HG02970 (cell line): ENCODE measurements at regions not wholly inside any gene's neighbourhood (a gene's known extent, or its start where the extent isn't known, plus 50 kb on each side); places are given as distances from the start of the nearest gene placed in this dataset.

Source experiments
- ATAC-seq: cut with Tn5 transposase; IDR thresholded peaks from one replicate; pipeline ENCODE4 v1.9.1; 2021; ENCODE audit warnings: mild to moderate bottlenecking, moderate library complexity, moderate number of reproducible peaks; ENCODE audit not compliant: unreplicated experiment, low FRiP score

DNA sequence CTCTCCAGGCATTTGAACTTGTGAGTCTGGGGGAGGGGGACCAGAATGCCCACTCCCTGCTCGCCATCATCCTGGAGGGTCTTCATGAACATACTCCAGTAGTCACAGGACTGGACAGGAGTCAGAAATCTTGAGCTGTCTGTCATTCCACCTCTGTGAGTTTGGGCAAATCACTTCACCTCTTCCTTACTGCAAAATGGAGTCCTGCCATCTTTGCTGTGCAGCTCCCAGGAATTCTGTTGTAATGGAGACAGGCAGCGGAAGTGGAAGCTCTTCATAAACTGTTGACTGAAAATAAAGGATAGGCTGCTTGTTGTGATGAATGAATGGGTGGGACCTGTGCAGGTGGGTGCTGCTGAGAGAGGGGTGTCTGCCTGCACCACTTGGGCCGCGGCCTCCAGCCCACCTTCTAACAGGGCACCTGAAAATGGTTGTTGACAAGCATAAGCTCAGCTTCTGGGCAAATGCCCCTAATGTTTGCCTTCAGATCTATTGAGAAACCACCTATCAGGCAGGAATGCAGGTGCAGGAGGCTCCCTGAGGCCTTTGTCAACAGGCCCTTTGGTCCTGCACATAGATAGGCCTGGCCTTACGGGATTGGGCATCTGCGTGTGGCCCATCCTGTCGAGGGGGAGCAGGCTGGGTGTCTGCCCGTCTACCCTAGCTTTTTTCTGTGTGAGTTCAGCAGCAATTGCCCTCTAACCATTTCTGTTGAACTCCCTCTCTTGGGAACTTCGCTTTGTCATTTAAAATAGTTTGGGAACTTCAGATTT is 321.0 kb downstream of the RPS6KC1 start:
- ATAC-seq, result no peak

DNA sequence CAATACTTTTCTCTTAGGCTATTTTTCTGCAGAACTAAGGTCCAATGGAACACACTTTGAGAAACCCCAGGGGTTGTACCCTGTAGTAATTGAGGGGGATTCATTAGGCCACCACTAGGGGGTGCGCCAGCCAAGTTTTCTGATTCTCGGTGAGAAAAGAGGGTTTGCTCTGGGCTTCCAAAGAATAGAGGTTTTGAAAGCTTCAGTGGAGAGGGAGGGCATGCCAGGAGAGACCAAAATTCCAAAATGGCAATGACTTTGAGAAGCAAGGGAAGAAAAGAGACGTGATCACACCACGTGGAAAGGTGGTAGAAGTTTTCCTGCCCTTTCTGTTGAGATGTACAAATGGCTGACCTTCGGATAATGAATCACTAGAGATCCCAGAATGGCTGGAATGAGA is 323.3 kb downstream of the RPS6KC1 start:
- ATAC-seq, result peak; percentile 75

DNA sequence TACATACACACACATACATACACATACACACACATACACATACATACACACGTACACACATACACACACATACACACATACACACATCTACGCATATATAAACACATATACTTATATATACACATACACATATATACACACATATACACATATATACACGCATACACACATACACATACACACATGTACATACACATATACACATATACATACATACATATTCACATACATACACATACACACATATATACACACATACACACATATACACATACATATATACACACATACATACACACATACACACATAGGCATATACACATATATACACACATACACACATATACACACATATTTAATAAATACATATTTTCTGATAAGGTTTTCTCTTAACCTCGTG is 324.0 kb downstream of the RPS6KC1 start:
- no peak for ATAC-seq

DNA sequence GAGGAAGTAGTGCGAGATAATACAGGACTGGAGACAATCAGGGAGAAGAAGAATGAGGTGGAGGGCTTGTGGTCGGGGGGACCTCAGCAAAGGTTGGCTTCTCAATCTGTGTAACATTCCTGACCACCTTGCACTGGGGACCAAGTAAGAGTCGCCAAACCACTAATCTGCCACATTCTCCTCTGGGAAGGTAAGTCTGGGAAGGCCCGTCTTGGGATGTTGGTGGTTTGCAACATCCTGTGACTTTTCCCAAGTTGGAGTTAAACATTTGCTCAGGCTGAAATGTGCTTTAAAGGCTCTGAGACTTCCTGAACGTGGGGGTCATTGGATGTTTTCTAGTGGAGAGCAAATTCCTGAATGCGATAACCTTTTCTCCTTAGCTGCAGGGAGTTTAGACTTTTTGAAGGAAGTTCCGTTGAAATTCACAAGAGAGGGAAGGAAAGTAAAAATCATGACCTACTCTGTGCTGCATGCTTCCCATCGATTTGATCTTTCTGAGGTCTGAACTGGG is 325.9 kb downstream of the RPS6KC1 start:
- no peak for ATAC-seq

DNA sequence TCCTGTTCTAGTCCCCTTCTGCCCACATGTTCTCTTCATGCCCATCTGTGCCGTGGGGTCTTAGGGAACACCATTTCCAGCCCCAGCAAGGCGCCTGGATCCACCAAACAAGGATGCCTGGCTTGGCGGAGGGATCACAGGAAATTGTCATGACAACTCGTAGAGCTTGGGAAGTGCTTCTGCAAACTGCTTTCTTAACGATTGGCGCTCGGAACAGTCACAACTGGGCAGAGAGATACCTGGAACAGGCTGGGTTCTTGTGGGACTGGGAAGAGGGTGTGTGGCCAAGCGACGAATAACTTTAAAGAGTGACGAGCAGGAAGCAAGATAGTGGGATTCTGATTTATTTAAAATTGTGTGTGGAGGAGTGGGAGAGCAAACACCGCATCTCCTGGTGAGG is 329.8 kb downstream of the RPS6KC1 start:
- no peak for ATAC-seq

DNA sequence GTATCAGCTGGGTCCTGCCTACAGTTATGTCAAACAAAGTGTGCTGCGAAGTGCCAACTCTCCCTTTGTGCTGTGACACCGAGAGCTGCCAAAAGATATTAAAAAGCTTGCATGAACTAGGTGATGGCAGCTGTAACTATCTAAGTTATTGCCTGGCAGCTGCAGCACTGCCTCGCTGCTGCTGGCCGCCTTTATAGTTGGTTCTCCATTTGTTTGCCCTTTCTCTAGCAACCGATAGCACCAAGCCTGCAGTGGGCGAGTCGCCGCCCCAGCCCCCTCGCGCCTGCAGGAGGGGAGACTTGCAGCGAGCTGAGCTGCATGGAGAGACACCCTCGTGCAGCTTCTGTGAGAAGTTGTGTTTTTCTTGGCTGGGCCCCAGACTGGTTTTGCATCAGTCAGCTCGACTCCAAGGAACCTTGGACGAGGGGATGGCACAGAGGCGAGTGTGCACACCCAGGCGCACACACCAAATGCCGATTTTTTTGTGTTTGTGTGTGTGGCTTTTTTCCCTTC is 330.6 kb downstream of the RPS6KC1 start:
- ATAC-seq, result no peak

DNA sequence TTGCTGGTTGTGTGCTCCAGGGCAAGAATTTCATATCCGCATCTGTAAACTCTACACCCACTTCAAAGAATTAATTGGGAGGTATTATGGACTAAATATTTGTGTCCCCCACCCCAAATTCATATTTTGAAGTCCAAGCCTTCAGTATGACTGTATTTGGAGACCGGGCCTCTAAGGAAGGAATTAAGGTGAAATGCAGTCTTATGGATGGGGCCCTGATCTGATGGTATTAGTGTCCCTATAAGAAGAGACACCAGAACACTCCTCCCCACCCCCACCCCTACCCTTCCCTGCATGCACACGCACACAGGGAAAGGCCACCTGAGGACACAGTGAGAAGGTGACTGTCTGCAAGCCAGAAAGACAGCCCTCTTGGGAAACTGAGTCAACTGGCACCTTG is 332.4 kb downstream of the RPS6KC1 start:
- ATAC-seq, result no peak

DNA sequence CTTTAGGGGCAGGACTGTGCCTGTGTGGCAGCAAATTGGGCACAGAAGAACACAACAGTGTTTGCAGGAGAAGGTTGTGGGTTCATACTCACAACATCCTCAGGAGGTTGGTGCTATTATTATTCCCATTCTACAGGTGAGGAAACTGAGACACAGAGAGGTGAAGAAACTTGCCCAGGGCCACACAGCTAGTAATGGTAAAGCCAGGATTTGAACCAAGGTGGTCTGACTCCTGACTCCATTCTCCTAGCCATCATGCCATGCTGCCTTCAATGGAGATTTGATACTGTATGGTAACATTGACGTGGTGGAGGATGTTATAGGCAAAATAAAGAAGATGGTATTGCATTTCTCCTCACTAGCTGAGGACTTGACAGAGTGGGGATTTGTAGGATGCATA is 334.2 kb downstream of the RPS6KC1 start:
- ATAC-seq, result no peak

DNA sequence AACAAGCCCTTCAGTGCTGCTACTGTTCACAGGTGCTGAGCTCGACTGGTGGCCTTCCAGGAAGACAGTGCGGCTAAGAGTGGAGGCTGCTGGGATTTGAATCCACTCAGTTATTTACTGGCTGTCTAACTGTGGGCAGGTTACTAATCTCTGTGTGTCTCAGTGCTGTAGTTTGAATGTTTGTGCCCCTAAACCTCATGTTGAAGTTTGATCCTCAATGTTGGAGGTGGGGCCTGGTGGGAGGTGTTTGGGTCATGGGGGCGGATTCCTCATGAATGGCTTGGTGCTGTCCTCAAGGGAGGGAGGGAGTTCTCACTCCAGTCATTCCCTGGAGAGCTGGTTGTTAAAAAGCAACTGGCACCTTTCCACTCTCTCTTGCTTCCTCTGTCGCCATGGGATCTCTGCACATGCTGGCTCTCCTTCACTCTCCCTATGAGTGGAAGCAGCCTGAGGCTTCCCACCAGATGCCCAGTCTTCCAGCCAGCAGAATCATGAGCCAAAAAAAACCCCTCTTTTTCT is 334.8 kb downstream of the RPS6KC1 start:
- no peak for ATAC-seq

DNA sequence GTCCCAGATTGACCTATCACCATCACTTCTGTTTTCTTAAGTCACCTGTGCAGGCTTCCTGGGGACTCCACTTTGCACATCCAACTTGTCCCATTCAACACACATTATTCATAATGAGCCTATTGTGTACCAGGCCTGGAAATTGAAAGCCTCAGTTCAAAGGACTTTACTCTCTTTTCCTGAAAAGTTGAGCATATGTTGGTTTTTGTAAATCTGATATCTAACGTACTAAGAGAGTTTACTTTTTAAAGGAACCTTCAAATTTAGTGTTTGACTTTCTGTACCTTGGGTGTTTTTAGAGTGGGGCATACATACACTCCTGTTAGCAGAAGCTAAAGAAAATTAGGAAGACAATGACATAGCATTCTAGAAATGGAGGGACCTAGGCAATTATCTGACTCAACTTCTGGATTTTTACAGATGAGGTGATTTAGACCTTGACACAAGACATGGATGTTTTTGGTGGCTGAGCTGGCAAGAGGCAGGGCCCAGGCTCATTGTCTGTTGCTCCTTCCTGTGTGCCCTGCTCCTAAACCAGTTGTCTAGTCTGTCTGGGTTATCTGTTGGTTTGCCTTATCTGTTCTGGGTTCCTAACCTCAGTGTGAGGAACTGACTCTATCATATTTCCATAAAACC is 336.5 kb downstream of the RPS6KC1 start:
- ATAC-seq, result no peak

DNA sequence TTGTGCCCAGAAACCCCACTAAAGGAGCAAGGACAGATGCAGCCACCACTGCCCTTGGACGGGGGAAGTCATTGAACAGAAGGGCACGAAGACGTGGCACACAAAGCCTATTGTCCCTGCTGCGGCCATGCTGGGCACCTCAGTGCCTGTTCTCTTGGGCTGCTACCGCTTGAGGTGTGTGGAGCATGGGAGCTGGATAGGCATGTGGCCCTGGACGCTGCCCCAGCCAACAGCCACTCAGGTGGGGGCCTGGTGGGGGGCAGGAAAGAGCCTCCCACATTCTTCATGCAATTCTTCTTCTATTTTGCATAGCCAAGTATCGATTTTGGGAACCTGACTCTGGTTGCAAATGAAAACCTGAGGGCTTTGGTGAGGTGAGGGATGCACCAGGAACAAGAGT is 337.2 kb downstream of the RPS6KC1 start:
- no peak for ATAC-seq

DNA sequence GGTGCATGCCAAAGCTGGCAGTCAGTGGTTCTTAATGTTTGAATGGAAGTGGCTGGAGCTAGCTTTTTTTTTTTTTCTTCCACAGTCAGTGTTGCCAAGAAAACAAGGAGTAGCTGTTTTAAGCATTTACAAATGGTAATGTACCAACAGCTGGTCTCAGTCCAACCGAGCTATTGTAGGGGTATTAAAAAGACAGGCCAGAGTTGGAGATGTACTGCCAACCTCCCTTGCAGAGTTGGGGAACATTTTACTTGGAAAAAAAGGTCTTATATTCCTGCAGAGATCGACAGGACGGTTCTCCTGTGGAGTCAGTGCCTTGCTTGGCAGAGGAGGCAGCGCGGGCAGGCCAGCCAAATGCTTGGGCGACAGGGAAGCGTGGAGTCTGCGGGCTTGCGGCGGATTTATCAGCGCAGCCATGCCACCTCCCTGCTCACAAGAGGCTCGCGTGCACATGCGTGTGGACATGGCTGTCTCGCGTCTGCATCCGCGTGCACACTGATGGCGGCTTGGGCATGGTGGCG is 338.1 kb downstream of the RPS6KC1 start:
- no peak for ATAC-seq

DNA sequence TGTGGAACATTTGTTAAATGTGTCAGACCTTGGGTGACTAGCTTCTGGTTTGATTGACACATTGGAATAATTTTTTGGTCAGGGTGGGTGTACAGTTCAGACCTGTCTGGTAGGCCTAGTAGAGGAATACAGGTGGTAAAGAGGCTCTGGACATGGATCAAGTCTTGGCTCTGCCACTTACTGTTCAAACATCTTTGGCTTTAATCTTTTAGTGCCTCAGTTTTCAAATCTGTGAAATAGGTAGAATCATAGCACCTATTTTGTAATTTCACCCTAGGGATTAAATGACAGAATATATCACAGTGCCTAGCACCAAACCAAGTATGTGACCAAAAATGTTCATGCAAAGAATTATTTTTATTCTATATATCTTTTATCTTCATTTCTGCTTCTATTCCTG is 340.4 kb downstream of the RPS6KC1 start:
- ATAC-seq, result no peak

DNA sequence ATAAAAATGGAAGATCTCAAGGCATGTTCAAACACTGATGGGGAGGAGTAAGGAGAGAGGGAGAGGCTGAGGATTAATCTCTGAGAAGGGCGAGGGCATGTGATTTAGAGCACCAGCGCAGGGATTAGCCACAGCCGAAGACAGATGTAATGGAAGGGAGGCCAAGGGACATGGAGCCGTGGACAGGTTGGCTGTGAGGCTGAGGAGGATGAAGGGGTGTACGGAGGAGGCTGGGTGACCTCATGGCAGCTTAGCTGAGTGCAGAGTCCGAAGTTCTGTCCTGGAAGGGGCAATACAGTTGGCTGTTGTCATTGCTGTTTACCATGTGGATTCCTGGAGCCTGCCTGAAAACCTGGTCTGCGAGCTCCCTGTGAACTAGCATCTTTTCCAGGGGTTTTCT is 342.8 kb downstream of the RPS6KC1 start:
- no peak for ATAC-seq

DNA sequence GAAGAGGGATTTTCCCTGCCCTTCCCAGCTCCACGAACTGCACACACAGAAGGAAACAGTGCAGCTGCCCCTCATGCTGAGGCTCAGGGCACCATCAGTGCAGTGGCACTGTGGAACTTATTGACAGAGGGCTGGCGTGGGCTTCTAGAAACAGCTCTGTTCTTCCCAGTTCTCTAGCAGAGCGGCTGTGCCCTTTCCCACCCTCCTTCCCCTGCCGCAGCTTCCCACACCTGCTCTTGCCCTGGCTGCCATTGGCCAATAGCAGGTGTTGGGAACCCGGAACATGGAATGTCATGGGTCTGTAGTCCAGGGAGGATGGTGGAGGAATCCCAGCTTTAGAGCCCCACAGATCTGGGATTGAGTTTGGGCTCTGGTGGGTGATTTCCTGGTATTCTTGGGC is 343.8 kb downstream of the RPS6KC1 start:
- ATAC-seq, result no peak

DNA sequence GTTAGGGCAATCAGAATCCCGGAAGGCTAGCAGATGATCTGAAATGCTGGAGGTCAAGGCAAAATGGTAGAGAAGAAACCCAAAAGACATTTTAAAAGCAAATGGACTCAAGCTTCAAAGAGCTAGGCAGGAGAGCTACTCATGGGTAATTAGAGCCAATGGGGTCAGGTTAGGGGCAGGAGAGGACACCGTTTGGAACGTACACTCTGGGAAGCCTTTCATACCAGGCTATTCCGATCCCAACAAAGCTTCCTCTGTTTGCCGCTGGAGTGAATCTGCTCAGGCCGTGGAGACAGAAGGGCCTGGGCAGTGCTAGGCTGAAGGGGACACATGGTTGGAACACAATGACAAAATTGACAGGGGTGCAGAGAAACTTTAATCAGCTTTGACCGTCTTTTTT is 346.6 kb downstream of the RPS6KC1 start:
- no peak for ATAC-seq

DNA sequence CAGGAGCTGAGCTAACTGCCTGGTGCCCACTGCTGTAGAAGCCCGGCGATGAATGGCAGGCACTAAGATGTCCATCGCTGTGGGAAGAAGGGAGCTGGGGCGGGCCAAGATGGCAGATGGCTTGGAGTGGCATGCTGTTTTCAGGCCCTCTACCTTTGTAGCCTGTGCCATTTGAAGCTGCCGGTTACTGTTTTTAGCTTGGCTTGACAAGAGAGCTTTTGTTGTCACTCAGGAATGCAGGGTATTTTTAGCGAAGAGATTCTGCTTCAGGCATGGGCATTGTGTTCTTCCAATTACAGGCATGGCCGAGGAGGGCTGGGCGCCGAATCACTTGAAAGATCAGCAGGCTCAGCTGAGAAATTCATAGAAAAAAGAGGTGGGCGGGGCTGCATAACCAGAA is 348.7 kb downstream of the RPS6KC1 start:
- no peak for ATAC-seq

DNA sequence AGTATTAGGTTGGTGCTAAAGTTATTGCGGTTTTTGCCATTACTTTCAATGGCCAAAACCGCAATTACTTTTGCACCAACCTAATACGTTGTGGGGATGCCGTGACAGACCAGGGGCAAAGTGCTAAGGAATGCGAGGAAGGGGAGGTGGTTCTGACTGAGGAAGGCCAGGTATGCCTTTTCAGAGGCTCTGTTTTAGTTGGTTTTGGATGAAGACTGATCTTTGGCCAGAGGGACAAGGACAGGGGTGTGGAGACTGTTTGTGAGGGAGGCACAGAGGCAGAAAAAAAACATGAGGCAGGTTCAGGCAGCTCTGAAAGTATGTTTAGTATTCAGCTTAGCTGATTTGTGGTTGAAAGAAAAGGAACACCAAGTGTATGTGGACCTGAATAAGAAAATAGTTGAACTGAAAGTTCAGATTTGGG is 358.2 kb downstream of the RPS6KC1 start:
- ATAC-seq, result no peak

DNA sequence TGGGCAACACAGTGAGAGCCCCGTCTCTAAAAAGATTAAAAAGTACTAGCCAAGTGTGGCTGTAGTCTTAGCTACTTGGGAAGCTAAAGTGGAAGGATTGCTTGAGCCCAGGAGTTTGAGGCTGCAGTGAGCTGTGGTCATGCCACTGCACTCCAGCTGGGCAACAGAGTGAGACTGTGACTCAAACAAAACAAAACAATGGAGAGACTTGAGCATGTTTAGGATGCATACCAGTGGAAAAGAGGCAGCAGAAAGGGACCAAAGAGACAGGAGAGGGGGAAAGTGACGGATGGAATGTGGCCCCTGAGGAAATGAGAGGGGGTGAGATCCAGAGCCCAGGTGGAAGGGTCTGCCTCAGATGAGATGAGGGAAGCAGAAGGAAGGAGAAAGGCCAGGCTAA is 358.9 kb downstream of the RPS6KC1 start:
- ATAC-seq, result no peak

DNA sequence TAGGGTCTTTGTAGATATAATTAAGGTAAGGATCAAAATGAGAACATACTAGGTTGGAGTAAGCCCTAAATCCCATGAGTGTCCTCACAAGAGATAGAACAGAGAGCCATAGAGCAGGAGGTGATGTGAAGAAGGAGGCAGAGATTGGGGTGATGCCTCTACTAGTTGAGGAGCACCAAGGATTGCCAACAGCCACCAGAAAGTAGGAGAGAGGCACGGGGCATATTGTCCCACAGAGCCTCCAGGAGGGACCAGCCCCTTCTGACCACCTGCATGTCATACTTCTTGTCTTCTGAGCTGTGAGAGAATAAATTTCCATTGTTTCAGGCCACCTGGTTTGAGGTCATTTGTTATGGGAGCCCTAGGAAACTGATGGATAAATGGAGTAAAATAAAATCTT is 363.3 kb downstream of the RPS6KC1 start:
- no peak for ATAC-seq

DNA sequence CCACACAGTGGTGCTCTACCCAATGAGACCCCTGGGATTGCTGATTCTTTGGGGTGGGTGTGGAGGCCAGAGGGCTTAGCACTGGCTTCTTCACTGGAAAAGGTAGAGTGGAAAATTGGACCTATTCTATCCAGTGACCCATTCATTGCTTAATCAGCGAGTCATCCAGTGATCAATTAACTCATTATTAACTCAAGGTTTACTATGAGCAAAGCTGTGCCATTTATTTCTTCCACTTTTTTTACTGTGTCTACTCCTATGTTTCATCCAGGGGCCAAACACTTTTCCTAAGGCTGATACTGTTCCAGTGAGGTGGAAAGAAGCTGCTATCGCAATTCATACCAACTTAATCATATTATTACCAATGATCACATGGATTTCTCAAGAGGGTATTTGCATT is 363.9 kb downstream of the RPS6KC1 start:
- ATAC-seq, result no peak
